Esophagus mucosa (tissue), 1 donor: ENCODE measurements at regions not wholly inside any gene's neighbourhood (a gene's known extent, or its start where the extent isn't known, plus 50 kb on each side); places are given as distances from the start of the nearest gene placed in this dataset.
"Not testable (repeated sequence)": the region's sequence is repeated elsewhere in the genome, so short reads cannot be mapped to it uniquely, and the experiment has no call there.

Source experiments
- ATAC-seq: fragments of 200-7000 bp; cut with Tn5 transposase; one replicate; pipeline ENCODE4 v1.9.1; 2020
- donor health status: DM: yes; HTN: yes; CAD: no.

DNA sequence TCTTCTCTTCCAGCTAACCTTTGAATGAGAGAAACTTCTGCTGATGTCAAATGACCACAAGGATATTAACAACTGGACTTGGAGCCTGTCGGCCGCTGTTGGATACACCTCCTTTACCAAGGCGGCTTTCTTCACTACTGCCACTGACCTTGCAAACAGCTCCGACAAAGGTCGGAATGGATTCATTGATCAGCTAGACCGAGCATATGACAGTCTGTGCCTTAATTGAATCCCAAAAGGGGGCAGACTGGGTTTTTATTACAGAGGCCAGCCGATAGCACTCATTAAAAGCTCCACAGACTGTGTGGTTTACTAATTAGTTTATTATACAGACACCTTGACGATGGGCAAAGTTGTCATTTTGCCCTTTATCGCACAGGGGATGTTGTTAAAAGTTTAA lies 394.5 kb downstream of the RERGL start:
- ATAC-seq: no peak

DNA sequence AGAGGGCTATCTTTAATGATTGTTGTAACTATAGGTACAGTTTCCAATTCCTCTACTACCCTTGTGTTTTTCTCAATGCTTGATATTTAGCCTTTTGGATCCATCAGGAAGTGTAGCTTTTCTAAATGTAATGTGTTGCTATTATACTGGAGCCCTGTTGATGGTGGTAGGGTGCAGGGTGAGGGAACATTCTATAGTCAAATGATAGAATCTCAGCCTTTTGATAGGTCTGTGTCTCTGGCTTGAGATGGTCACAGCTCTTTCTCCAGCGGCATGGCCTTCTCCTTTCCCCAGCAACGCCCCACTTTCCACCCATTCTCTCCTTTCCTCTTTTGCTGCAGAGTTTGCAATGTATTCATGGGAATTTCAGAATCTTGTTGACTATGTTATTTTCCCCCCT lies 398.6 kb downstream of the RERGL start:
- no peak for ATAC-seq

DNA sequence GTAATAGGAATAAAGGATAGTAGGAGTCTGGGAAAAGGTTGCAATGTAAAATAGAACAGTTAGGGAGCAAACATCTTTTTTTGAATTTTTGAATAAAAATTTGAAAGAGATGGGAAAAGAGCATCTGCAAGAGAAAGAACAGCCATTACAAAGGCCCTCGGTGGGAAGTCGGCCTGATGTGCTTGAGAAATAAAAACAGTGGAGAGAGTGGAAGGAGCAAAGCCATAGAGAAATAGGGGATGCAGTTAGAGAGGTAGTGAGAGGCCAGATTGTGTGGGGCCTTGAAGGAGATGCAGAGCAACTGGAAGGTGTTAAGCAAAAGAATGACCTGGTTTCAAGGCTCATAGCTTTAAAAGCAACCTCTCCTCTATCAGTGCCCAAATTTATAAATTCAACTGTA lies 409.8 kb downstream of the RERGL start:
- ATAC-seq: no peak

DNA sequence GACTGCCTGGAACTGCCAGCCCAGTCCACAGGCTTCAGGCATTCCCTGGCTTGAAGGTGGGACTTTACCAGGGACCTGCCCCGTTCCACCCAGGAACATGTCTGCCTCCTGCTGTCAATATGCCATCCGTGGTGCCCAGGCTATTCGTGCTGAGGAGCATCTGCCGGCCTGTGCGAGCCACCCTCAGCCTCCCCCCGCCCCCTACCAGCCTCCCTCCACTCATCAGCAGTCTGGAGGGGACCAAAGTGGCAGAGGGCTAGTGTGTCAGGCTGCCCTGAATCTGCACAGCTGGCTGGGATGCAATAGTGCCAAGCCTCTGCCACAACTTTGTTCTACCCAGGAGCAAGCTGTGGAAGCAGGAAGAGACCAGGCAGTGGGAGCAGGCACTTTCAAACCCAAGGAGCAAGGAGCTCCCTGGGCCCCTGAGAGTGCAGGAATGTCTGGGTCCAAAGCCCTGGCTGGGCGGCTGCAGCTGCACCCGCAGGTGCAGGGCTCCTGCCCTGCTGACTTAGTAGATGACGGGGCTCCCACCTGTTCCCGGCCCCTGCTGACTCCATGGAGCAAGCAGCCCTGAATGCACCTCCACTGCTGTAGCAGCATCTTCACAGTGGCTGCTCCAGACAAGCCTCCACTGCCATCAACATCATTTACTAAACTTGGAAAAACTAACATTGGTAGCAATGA lies 423.2 kb downstream of the RERGL start:
- ATAC-seq: no peak

DNA sequence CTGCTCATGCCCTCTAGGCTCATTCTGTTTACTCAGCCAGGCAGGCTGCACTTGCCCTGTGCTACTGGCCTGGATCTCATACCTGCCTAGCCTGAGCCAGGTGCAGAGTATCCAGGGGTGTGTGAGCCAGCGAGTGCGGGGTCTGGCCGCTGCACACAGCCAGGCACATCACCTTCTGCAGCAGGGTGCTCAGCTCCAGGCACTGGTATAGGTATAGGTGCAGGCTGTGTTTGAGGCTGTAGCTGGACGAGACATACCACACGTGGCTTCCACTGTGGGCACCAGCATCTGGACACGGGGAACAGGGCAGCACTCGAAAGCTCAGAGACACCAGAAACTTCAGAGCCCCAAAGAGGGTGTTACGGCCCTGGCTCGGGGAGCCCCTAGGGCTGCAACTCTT lies 424.2 kb downstream of the RERGL start:
- no peak for ATAC-seq

DNA sequence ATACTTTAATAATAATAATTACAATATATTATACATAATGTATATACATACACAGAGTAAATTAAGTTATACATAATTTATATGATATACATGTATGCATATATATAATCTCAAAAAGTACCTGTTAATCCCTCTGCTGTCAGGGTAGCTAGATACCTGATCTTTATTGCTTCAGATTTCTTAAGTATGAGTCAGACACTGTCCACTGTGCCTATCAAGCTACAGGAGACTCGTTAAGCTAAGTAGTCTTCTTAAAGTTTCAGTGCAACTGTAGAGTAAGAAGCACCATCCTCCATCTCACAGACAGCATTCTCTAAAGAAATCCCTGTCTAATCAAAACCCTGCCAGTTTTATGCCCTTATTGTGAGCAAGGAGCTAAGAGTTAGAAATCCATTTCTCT lies 428.7 kb downstream of the RERGL start:
- no peak for ATAC-seq

DNA sequence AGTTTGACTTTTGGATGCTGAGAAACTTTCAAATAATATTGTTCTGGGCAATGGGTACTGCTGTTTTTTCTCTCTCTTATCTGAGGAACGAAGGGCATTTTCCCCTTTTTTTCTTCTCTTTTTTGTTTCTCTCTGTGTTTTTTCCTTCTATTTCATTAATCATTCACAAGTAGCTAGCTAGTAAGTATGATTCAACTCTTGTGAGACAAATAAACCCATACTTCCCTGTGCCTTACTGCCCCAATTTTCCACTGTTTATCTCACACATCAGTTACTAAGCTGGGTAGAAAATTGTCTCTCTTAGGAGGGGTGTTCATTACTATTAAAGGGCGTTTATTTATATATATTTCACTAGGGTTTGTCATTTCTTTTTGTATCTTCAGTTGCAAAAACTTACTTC lies 437.6 kb downstream of the RERGL start:
- ATAC-seq: no peak

DNA sequence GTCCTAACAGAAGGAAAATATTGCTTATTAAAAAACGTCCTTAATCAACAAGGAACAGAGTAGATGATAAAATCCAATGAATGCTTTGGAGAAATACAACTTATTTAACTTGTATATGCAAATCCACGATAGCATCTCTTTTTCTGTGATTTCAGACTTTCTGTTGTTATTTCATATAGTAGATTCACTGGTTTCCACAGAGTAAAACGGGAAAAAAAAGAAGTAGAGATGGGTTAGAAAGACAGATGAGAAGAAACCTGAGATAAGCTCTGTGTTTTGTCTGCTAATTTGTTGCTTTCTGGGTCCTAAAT lies 447.7 kb downstream of the RERGL start:
- ATAC-seq: no peak

DNA sequence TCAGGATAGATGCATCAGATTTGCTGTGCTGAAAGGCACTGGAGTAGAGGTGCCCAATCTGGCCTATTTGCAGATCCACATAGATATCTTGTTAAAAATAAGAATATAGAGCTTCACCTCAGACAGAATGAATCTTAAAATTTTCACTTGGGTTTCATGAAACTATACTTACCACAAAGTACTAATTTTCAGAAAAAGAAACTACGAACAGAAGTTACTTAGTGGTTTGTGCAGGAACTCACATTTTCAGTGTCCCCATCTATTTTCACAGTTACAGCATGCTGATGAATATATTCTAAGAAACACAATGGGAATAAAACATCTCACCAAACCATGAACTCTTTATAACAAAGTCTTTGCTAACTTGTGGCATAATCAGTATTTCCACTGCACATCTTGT lies 449.4 kb downstream of the RERGL start:
- no peak for ATAC-seq

DNA sequence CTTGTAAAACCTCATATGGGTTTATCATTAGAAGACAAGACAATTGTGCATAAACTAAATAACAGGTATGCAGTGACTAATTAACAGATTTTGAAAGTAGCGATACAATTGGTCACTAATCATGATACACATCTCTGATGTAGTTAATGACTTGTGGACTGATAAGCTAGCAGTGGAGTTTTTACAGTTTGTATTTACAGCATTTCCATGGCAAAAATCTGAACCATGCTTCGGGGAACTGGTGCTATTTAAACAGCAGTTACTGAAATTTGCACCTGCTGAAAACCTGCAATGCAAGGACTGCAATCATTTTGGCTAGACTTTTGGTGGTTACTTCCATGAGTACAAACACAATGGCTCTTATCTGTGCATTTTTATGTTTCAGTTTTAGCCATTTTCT lies 471.2 kb downstream of the RERGL start:
- ATAC-seq: no peak

DNA sequence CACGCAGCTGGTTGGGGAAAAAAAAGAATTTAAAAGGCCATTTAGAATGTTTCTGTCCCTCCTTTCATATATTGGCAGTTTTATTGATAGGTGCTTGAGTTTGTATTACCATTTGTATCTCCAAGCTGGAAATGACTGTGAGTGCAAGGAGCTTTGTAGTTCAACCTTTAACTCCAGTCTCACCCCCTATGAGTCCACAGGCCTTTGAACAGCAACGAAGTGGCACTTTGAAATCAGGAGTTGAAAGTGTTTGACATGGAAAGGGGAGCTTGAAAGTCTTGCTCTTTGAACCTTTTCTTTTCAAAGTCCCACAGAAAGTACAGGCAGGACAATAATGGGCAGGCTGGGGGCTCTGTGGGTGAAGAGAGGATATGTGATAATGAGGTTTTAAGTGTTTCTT lies 480.3 kb downstream of the RERGL start:
- ATAC-seq: no peak

DNA sequence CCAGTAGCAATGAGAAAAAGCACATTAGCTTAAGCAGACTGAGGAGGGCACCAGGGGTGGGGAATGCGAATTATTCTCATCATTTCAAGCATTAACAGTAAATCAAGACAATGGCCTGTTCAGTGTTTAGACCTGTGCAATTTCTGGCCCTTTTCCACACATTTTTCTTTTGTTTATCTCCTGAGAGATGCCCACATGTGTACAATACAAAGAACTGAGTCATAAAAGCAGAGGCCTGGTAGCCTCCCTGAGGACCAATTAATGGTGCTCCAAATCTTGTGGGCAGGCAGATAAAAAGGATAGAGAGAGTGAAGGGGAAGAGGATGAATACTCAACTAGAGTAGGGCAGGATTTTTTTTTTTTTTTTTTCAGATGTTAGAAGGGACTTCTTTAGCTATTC lies 480.8 kb downstream of the RERGL start:
- no peak for ATAC-seq

DNA sequence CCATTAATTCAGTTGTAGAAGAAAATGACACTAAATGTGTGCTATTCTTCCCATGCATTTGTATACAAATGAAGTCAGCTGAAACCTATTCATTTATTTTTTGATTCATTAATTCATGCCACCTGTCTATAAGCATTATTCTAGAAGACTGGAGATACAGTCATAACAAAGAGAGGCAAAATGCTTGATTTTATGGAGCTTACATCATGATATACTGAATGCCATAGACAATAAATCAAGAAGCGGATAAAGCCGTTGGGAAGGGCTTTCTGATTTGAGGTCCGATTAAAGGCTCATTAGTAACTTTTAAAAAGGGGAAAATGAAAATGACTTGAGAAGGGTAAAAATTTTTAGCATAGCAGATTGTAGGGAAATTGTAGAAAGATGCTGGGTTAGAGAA lies 494.9 kb downstream of the RERGL start:
- no peak for ATAC-seq

DNA sequence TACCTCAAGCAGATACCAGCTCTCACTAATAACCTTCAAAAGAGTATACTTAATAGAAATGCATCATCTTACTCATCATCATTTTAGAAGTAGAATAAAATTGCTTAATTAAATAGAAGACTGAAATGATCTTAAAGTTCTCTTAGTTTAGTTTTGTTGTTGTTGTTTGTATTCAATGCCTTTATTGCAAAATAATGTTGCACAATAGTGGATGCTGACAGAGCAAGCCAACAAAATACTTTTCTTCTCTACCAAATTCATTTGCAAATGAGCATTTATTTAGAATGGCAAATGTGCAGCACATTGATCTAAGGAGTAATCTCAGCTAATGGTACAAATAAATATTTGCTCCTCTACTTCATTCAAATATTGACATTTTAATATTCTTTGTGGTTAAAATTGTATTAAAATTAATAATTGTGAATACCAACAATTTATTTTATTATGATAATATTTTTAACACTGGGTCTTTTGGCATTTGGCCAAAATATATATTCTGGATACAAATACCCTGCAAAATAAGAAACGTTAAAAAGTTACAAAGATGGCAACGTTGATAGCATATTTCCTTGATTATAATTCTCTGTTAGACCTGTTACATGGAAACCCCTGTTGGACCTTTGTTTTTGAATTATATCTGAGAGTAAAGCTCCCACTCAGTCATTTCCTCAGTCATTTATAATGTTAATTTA lies 496.1 kb downstream of the RERGL start:
- ATAC-seq: no peak

DNA sequence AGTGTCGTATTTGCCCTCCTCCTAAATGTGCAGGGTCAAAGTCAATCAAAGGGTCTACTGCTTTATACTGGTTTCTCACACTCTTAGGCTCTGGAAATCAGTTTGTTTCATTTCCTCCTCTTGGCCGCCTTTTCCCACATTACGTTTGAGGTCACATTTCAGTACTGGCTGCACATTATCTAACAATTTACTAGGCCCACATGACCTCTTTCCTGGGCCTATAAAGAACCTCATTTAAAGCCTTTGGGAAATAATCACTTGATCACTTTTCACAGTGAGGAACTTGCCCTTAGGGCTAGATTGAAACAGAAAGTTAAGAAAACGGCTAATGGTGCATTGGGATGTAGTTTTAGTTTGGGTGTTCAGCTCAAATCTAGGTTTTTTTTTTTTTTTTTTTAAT lies 497.5 kb downstream of the RERGL start:
- ATAC-seq: no peak

DNA sequence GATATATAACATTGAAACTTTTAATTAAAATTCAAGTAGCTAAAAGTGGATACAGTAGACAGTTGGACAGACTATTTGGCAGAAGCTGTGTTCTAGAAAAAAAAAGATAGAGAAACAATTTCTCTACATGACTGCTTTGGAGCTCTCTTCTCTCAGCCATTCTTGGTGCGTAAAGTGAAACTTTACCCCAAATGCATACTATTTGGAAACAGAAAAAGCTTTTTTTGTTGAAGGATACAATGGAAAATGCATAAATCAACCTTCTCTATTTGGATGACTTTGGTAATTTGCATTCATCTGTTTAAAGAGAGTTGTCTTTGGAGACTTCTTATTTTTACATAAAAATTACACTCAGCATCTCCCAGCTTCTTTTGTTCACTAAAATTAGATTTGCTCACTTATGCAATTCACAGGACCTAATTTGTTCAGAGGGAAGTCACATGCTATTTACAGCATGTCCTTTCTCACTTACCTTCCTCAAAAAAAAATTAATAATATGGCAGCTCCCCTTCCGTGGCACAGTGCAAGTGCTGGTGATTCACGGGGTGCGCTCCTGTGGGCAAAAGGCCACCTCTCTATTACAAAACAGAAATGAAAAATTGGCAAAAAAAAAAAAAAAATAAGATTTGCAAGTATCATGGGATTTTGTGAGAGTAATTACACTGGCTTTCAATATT lies 498.9 kb downstream of the RERGL start:
- no peak for ATAC-seq

DNA sequence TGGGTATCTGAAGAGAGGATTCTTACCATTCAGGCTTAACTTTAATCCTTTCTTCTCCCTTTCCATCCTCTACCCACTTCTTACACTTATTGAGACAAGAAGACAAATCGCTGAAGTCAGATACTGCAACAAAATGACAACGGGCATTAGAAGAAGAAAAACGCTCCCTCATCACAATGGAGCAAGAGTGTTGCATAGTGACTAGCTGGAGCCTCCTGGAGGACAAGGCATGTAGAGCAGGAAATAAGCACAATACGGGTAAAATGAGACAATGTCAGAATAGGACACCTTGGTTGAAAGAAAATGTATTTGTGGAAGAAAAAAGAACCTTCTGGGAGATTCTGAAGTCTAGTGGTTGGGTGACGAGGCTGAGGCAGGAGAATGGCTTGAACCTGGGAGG lies 501.0 kb downstream of the RERGL start:
- ATAC-seq: no peak

DNA sequence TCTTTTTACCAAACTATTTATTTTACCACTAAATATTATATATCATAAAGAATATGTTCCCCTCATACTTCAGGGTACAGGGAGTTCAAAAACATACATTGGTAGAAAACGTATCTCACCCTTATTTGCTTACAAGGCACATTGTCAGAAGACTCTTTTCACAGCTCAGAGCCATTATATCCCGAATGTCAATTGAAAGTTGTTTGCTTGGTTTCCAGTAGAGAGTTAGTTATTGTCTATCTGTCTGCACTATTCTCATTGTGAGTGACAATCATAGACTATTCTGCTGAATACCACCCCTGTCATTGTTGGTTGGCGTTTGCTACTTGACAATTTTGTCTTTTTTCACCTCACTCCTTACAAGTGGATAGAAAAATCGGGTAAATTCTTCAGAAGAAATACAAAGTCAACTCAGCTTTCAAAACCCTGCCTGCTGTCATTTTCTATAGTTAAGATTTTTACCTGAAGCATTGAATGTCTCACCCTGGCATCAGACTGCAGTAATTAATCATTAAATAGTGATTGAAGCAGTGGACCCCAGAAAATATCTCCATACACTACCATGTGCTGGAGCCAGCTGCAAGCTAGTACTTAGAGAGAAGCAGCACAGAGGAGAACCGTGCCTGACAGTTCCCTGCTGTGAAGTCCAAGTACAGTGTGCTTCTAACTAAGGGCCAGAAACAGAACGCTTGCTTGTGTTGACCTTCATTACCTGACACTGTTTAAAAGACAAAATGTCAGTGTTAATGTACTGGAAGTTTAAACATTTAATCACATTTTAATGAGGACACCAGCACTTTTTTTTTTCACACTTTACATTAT lies 510.6 kb downstream of the RERGL start:
- no peak for ATAC-seq

DNA sequence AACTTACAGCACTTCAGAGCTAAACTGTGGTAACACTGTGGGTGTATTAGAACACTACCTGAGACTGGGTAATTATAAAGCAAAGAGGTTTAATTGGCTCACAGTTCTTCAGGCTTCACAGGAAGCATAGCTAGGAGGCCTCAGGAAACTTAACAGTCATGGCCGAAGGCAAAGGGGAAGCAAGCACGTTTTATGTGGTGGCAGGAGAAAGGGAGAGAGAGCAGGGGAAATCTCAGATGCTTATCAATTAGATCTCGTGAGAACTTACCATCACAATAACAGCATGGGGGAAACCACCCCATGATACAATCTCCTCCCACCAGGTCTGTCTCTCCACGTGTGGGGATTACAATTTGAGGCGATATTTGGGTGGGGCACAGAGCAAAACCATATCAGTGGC lies 512.6 kb downstream of the RERGL start:
- no peak for ATAC-seq

DNA sequence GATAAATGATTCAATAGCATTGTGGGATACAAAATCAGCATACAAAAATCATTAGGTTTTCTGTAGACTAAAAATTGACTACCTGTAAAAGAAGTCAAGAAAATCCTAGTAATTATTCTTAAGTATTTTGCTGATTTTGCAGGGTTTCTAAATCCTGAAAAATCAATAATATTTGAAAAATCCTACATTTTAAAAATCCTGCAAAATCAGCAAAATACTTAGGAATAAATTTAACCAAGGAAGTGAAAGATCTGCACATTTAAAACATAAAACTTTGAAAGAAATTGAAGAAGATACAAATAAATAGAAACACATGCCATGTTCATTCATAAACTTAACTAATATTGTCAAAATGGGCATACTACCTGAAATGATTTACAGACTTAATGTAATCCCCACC lies 517.7 kb downstream of the RERGL start:
- ATAC-seq: no peak

DNA sequence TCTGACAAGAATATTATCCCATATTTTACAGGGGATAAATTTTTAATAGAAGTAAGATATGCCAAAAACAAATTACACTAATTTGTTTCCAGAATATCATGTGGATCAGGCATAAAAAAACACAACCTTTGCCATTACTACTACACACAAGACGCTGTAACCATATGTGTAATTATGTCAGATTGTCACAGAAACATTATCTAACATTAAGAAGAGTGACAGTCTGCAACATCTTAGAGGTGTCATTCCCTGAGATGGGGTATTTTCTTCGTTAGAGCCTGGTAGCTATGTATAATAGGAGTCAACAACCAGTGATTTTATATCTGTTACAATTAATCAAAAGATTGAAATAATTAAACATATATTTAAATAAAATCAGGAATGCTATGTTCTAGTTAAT lies 518.9 kb downstream of the RERGL start:
- ATAC-seq: no peak

DNA sequence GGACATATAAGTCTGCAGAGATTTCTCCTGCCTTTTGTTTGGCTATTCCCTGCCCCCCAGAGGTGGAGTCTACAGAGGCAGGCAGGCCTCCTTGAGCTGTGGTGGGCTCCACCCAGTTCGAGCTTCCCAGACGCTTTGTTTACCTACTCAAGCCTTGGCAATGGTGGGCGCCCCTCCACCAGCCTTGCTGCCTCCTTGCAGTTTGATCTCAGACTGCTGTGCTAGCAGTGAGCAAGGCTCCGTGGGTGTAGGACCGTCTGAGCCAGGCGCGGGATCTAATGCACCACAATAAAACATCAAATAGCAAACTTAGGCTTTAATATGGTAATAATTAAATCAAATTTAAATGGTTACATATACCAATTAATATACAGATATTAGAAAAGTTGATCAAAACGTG lies 525.4 kb downstream of the RERGL start:
- ATAC-seq: not testable (repeated sequence)

DNA sequence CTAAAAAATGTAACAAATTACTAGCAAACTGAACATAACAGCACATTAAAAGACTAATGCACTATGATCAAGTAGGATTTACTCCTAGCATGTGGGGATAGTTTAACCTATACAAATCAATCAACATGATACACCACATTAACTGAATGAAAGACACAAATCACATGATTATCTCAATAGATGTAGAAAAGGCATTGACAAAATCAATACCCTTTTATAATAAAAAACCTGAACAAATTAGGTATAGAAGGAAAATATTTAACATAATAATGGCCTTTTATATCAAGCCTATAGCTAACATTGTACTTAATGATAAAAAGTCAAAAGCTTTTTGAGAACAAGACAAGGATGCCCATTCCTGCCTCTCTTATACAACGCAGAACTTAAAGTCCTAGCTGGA lies 540.0 kb downstream of the RERGL start:
- no peak for ATAC-seq

DNA sequence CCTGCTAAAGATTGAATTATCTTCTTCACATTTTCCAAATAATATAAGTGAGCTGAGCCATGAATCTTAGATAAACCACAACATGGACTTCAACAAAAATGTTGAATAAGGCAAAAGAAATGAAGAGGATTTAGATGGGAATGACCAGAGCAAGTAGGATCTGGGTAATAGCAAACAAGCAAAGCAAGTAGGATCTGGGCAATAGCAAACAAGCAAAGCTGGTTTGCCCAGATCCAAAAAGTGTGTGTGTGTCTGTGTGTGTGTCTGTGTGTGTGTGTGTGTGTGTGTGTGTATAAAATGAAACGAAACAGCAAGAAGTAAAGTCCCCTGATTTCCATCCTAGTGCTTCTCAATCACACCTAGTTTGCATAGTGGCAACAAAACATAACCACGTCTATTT lies 549.1 kb downstream of the RERGL start:
- no peak for ATAC-seq
